ENCODE measurements at regions not wholly inside any gene's neighbourhood (a gene's known extent, or its start where the extent isn't known, plus 50 kb on each side); places are given as distances from the start of the nearest gene placed in this dataset.

DNA sequence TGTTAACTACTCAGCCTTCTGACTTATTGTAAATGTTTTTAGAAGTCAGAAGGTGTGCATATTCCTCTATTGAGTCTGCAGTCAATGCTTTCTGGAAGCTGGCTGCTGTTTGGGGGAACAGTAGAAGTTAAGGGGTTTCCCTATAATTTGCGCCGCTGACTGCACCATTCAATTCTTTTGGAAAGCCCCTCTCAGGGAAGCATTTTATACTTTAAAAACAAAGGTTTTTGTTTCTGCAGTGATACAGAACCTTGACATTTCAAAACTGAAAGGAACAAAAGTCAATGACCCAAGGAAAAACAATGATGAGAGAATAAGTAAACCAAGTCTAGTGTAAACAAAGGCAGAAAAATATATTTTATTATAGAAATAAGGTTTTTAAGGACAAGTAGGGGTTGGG, 120.8 kb upstream of the TNFAIP3 start:
- no peaks in the 10 kb centered on the region for H3K4me1 ChIP-seq
- no peak overlapping the region for H3K4me3 ChIP-seq
- no peak for DNase-seq (ENCODE audit: low spot score in 2 of 2)
- H3K36me3 ChIP-seq: no peaks in the 10 kb centered on the region
- 79% methylated on average over 2 of the region's 2 CpGs for WGBS
- H3K27ac ChIP-seq: no peak overlapping the region
- TF ChIP-seq POLR2A (IDR thresholded peaks at IDR 0.05) (no peak), CTCF (IDR thresholded peaks at IDR 0.05) (no peak), EP300 (IDR thresholded peaks at IDR 0.05) (no peak), POLR2AphosphoS5 (IDR thresholded peaks at IDR 0.05) (no peak)
- H3K27me3 ChIP-seq: no peaks in the 10 kb centered on the region
- H3K9me3 ChIP-seq: no peaks in the 10 kb centered on the region

DNA sequence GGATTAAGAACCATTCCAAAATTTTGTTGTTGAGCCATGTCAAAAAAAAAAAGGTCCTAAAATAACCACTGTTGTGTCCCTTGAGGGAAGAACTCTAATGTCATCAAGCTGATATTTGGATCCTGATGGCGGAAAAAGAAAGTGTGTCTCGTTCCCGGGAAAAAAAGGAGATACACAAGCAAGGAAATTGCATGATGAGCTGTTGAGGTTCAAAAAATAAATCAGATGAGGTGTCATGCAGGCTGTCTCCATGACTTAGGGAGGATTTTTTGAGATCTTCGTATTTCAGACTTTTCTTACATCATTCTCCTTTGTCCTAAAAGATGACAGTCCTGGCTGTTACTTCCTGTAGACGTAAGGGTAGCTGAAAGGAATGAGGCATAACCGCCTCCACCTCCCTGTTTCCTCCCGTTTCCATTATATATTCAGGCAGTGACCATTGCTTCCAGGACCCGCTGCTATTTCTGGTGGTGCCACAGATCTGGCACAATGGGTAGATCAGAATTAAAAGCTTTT, 117.3 kb upstream of the TNFAIP3 start:
- Histone ChIP-seq H3K4me3 (peak overlapping the region; percentile 7), H3K27me3 (no peaks in the 10 kb centered on the region), H3K36me3 (no peaks in the 10 kb centered on the region), H3K27ac (no peak overlapping the region), H3K9me3 (no peaks in the 10 kb centered on the region), H3K4me1 (no peaks in the 10 kb centered on the region)
- no peak for DNase-seq (ENCODE audit: low spot score in 2 of 2)
- 36% methylated on average over 8 of the region's 8 CpGs for WGBS
- TF ChIP-seq POLR2A (IDR thresholded peaks at IDR 0.05): no peak
- TF ChIP-seq CTCF (IDR thresholded peaks at IDR 0.05): no peak
- TF ChIP-seq POLR2AphosphoS5 (IDR thresholded peaks at IDR 0.05): no peak
- TF ChIP-seq EP300 (IDR thresholded peaks at IDR 0.05): no peak

DNA sequence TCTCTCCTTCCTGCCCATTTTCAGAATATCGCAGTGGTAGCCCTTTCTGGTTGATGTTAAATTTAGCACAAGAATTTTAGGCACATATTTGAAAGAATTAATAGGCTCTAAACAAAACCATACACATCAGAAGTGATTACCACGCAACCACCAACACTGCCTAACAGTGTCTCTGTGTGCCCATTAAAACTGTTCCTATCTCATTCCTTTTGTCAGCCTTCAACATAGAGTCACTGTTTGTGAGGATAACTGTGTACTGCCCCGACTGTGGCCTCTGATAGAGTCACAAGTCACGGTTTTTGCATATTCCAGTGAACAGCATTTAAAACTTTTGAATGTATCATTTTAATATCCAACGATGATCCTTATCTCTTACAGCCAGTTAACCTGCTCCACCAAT, 116.8 kb upstream of the TNFAIP3 start:
- Histone ChIP-seq H3K27ac (no peak overlapping the region), H3K36me3 (no peaks in the 10 kb centered on the region), H3K4me3 (peak overlapping the region; percentile 7), H3K4me1 (no peaks in the 10 kb centered on the region), H3K27me3 (no peaks in the 10 kb centered on the region), H3K9me3 (no peaks in the 10 kb centered on the region)
- TF ChIP-seq CTCF (IDR thresholded peaks at IDR 0.05) (no peak), POLR2AphosphoS5 (IDR thresholded peaks at IDR 0.05) (no peak), POLR2A (IDR thresholded peaks at IDR 0.05) (no peak), EP300 (IDR thresholded peaks at IDR 0.05) (no peak)
- DNase-seq (ENCODE audit: low spot score in 2 of 2): no peak
- whole genome bisulfite sequencing: 71% methylated on average over 5 of the region's 5 CpGs

- H3K27ac ChIP-seq: no peak overlapping the region
- WGBS: 89% methylated on average over 8 of the region's 8 CpGs
- no peaks in the 10 kb centered on the region for H3K27me3 ChIP-seq
- no peaks in the 10 kb centered on the region for H3K9me3 ChIP-seq
- no peak for TF ChIP-seq EP300 (IDR thresholded peaks at IDR 0.05)
- no peak for TF ChIP-seq POLR2A (IDR thresholded peaks at IDR 0.05)
- TF ChIP-seq POLR2AphosphoS5 (IDR thresholded peaks at IDR 0.05): no peak
- no peak for TF ChIP-seq CTCF (IDR thresholded peaks at IDR 0.05)
- H3K4me1 ChIP-seq: no peaks in the 10 kb centered on the region
- DNase-seq (ENCODE audit: low spot score in 2 of 2): no peak
- H3K4me3 ChIP-seq: no peak overlapping the region
- no peaks in the 10 kb centered on the region for H3K36me3 ChIP-seq
Measured at GRCh38 chr6:137751768-137752560, 115.1 kb upstream of the TNFAIP3 start.

- Histone ChIP-seq H3K27me3 (no peaks in the 10 kb centered on the region), H3K36me3 (no peaks in the 10 kb centered on the region), H3K4me1 (no peaks in the 10 kb centered on the region), H3K9me3 (no peaks in the 10 kb centered on the region), H3K27ac (no peak overlapping the region), H3K4me3 (no peak overlapping the region)
- TF ChIP-seq CTCF (IDR thresholded peaks at IDR 0.05) (no peak), POLR2AphosphoS5 (IDR thresholded peaks at IDR 0.05) (no peak)
- 78% methylated on average over 3 of the region's 3 CpGs for WGBS
- DNase-seq (ENCODE audit: low spot score in 2 of 2): no peak
Measured at GRCh38 chr6:137754366-137754765, 112.7 kb upstream of the TNFAIP3 start.
